Panc1 (cell line): ENCODE measurements at regions not wholly inside any gene's neighbourhood (a gene's known extent, or its start where the extent isn't known, plus 50 kb on each side); places are given as distances from the start of the nearest gene placed in this dataset.

Source experiments
- ATAC-seq: fragments of 200-7000 bp; cut with Tn5 transposase; 2 replicates; pipeline ENCODE4 v1.9.1; 2020; ENCODE audit warnings: mild to moderate bottlenecking, moderate library complexity
- BruUV-seq: library from RNA; stranded (reverse); fragments of 400-500 nt; replicated peaks from 2 replicates; lab custom pipeline; 2021; lab: Mats Ljungman, UMichigan
- CTCF ChIA-PET: fragments of 300-600 bp; sonication (Branson Sonifier 250); formaldehyde crosslinking; loops from one replicate; lab custom pipeline; 2022; ENCODE audit warnings: antibody characterized with exemption; lab: Charles Lee
- POLR2A ChIA-PET: fragments of 300-600 bp; sonication (Branson Sonifier 250); formaldehyde crosslinking; loops from one replicate; lab custom pipeline; 2022; ENCODE audit warnings: antibody characterized with exemption; lab: Charles Lee
- DNase-seq: peaks from one replicate; pipeline ENCODE4 v3.0.0-alpha.2; 2010; ENCODE audit warnings: low read depth, low spot score
- H3K27ac ChIP-seq: 2 replicates; pipeline ENCODE4 v1.5.1; 2011; ENCODE audit warnings: mild to moderate bottlenecking, low read length, inconsistent platforms
- H3K27me3 ChIP-seq: fragments of 200-500 bp; sonication (Bioruptor generic); 2 replicates; pipeline ENCODE4 v1.6.0; 2014; ENCODE audit warnings: low read length, inconsistent platforms; ENCODE audit not compliant: control insufficient read depth, insufficient read depth
- H3K36me3 ChIP-seq: fragments of 200-500 bp; sonication (Bioruptor generic); 2 replicates; pipeline ENCODE4 v1.5.1; 2014; ENCODE audit warnings: inconsistent platforms, mild to moderate bottlenecking, low read length, moderate library complexity; ENCODE audit not compliant: control insufficient read depth, insufficient read depth
- H3K4me1 ChIP-seq: 2 replicates; pipeline ENCODE4 v1.5.1; 2011; ENCODE audit warnings: inconsistent platforms, mild to moderate bottlenecking, low read length, moderate library complexity; ENCODE audit not compliant: control insufficient read depth, insufficient read depth
- H3K4me3 ChIP-seq, 2 experiments: 2 replicates each; pipeline ENCODE4 v1.5.1; 2011 to 2012; ENCODE audit warnings: low read depth in 2 of 2, low read length in 2 of 2, mild to moderate bottlenecking in 2 of 2, inconsistent platforms in 1 of 2, moderate library complexity in 1 of 2
- H3K9me3 ChIP-seq: fragments of 200-500 bp; sonication (Bioruptor generic); 2 replicates; pipeline ENCODE4 v1.5.1; 2014; ENCODE audit warnings: low read depth, mild to moderate bottlenecking, inconsistent platforms, low read length, moderate library complexity; ENCODE audit not compliant: control insufficient read depth, insufficient read depth
- CTCF ChIP-seq: fragments of 450-650 bp; IDR thresholded peaks from 2 replicates; pipeline ENCODE4 v1.5.1; 2017; ENCODE audit warnings: mild to moderate bottlenecking
- POLR2AphosphoS5 ChIP-seq: IDR thresholded peaks from 2 replicates; pipeline ENCODE4 v1.6.1; 2012; ENCODE audit warnings: mild to moderate bottlenecking, low read depth, low read length, moderate library complexity
- REST ChIP-seq, 2 experiments: IDR thresholded peaks; 2 replicates each; pipeline ENCODE4 v1.6.1; 2011 to 2012; ENCODE audit warnings: low read depth in 2 of 2, control low read depth in 1 of 2, low read length in 1 of 2, mild to moderate bottlenecking in 1 of 2, moderate library complexity in 1 of 2; ENCODE audit not compliant: insufficient read depth in 1 of 2
- SIN3A ChIP-seq: IDR thresholded peaks from 2 replicates; pipeline ENCODE4 v1.6.1; 2012; ENCODE audit warnings: low read depth, mild to moderate bottlenecking, low read length, moderate library complexity, borderline replicate concordance; ENCODE audit not compliant: insufficient read depth
- TCF7L2 ChIP-seq: IDR thresholded peaks from 2 replicates; pipeline ENCODE4 v1.6.1; 2011; ENCODE audit warnings: mild to moderate bottlenecking, low read depth, low read length, inconsistent platforms
- in situ Hi-C: cut with HindIII; loops from 2 replicates; pipeline ENCODE4 v1.10.0; 2016; ENCODE audit warnings: low sequenced_read_pairs, low pct_unique_long_range_greater_than_20kb
- intact Hi-C: fragments of 100-400 bp; cut with micrococcal nuclease; formaldehyde crosslinking; loops from one replicate; pipeline ENCODE4 v1.10.0; 2022; ENCODE audit not compliant: unreplicated experiment

GRCh38 chr5:105593011-105593760 lies 2030.6 kb upstream of the NUDT12 start:
- intact Hi-C loops (no loop called here), in situ Hi-C loops (no loop called here)
- Histone ChIP-seq H3K4me3 (no peak overlapping the region), H3K4me1 (no peaks in the 10 kb centered on the region), H3K9me3 (no peaks in the 10 kb centered on the region), H3K27me3 (no peaks in the 10 kb centered on the region), H3K27ac (no peak overlapping the region), H3K36me3 (no peaks in the 10 kb centered on the region)
- ATAC-seq, result no peak
- TF ChIP-seq TCF7L2 (no peak), POLR2AphosphoS5 (no peak), REST (IDR thresholded peaks at IDR 0.05; ENCODE audit: insufficient read depth in 1 of 2, low read depth in 2 of 2, low read length in 1 of 2) (no peak), CTCF (no peak), SIN3A (no peak)
- ChIA-PET POLR2A (no interaction called here), CTCF (no interaction called here)
- no TSS peak for BruUV-seq
- no peak for DNase-seq

- intact Hi-C loops, result no loop called here
- POLR2A ChIA-PET, result no interaction called here
- CTCF ChIA-PET, result no interaction called here
- H3K27ac ChIP-seq, result peak overlapping the region; percentile 34; the same call in 1 of the 2 replicates
- no peak overlapping the region for H3K4me3 ChIP-seq
- H3K9me3 ChIP-seq, result no peaks in the 10 kb centered on the region
- DNase-seq (no peak), ATAC-seq (no peak)
- no peaks in the 10 kb centered on the region for H3K36me3 ChIP-seq
- no peaks in the 10 kb centered on the region for H3K27me3 ChIP-seq
- BruUV-seq, result no TSS peak
- in situ Hi-C loops, result no loop called here
- TF ChIP-seq REST (IDR thresholded peaks at IDR 0.05; ENCODE audit: insufficient read depth in 1 of 2, low read depth in 2 of 2, low read length in 1 of 2) (no peak), SIN3A (no peak), POLR2AphosphoS5 (no peak), TCF7L2 (no peak), CTCF (no peak)
- H3K4me1 ChIP-seq, result no peaks in the 10 kb centered on the region
These were observed 2025.5 kb upstream of the NUDT12 start for GRCh38 chr5:105587963-105588662.
